Cardiac fibroblast (primary cell): ENCODE measurements at regions not wholly inside any gene's neighbourhood (a gene's known extent, or its start where the extent isn't known, plus 50 kb on each side); places are given as distances from the start of the nearest gene placed in this dataset.
A peak's percentile ranks its signal among the peaks of the same experiment; 100 is the strongest.
"Not testable (repeated sequence)": the region's sequence is repeated elsewhere in the genome, so short reads cannot be mapped to it uniquely, and the experiment has no call there.

Source experiments
- DNase-seq, 2 donors: peaks; one replicate each; pipeline versions ENCODE4 v3.0.0 to v3.0.0-alpha.2; 2010; ENCODE audit warnings: low read depth in 2 of 2
- H3K4me3 ChIP-seq, 2 donors: replicated peaks in 1 of 2; 1 replicate in 1 of 2; 2 replicates in 1 of 2; pipeline ENCODE4 v1.5.1; 2011; ENCODE audit warnings: low read depth in 2 of 2, low read length in 2 of 2, mild to moderate bottlenecking in 2 of 2, moderate library complexity in 1 of 2
- TF ChIP-seq, protein P1 (sequence below): IDR thresholded peaks from one replicate; pipeline ENCODE4 v1.5.1; 2011; ENCODE audit warnings: low read depth, mild to moderate bottlenecking, low read length, inconsistent platforms

DNA sequence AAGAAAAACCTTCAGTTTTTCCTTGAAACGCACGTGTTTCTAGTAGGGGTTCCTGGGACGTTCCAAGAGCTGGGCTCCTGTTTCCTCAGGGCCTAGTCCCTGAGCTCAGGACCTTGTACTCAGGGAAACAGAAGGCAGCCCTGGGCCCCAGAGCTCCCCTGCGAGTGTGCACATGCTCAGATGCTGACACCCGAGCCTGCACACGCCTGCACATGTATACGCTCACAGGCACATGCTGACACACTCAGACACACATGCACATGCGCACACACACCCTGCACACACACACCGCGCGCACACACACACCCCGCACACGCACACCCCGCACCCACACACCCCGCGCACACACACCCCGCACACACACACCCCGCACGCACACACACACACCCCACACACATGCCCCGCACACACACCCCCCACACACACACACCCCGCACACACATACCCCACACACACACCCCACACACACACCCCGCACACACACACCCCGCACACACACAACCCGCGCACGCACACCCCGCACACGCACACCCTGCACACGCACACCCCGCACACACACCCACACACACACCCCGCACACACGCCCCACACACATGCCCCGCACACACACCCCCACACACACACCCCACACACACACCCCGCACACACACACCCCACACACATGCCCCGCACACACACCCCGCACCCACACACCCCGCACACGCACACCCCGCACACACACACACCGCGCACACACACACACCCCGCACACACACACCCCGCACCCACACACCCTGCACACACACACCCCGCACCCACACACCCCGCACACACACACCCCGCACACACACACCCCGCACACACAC lies 52.2 kb downstream of the CALML3 start:
- DNase-seq: no peak
- TF ChIP-seq, protein P1, sequence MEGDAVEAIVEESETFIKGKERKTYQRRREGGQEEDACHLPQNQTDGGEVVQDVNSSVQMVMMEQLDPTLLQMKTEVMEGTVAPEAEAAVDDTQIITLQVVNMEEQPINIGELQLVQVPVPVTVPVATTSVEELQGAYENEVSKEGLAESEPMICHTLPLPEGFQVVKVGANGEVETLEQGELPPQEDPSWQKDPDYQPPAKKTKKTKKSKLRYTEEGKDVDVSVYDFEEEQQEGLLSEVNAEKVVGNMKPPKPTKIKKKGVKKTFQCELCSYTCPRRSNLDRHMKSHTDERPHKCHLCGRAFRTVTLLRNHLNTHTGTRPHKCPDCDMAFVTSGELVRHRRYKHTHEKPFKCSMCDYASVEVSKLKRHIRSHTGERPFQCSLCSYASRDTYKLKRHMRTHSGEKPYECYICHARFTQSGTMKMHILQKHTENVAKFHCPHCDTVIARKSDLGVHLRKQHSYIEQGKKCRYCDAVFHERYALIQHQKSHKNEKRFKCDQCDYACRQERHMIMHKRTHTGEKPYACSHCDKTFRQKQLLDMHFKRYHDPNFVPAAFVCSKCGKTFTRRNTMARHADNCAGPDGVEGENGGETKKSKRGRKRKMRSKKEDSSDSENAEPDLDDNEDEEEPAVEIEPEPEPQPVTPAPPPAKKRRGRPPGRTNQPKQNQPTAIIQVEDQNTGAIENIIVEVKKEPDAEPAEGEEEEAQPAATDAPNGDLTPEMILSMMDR: no peak
- H3K4me3 ChIP-seq: no peak overlapping the region

DNA sequence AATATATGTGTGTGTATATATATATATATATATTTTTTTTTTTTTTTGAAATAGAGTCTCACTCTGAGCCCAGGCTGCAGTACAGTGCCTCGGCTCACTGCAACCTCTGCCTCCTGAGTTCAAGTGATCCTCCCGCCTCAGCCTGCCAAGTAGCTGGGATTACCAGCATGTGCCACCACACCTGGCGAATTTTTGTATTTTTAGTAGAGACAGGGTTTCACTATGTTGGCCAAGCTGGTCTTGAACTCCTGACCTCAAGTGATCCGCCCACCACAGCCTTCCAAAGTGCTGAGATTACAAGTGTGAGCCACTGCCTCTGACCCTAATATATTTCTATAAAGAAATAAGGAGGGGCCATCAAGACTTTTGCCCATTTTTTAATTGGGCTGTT lies 55.3 kb downstream of the CALML3 start:
- not testable (repeated sequence) for DNase-seq, H3K4me3 ChIP-seq

DNA sequence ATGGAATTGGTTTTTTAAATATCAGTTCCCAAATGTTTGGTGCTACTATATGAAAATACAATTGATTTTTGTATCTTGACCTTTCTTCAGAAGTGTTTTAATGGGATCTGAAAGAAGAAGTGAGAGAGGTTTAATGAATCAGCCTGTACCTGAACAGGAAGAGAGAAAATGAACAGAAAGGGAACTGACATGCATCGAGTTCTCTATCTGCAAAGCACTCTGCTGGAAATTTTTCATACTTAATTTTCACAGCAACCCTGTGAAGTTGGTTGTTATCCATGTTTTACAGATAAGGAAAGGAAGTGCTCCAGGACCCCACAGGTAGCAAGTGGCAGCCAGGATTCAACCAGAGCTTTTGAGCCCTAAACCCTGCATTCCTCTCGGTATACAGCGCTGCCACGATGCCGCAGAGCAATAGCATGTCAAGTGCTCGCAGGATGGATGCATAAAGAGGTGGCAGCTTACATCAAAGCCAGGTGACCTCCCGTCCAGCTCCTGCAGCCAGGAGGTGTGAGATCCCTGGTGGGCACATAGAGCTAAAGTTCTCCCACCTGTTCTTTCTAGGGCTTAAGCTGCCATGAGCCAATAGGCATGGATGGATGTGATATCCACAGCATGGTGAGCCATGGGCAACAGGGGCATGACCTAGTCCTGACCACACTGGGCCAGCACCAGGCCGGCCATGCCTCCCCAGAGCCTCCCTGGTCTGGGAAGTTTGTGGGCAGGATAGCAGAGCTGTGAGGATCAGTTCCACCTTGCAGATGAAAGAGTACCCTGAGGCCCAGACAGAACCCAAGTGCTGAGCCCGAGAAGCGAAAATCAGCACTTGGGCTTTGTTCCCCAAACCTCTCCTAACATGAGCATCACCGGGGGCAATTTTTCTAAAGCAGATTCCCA lies 57.2 kb downstream of the CALML3 start:
- no peak for DNase-seq
- TF ChIP-seq, protein P1: no peak
- H3K4me3 ChIP-seq: no peak overlapping the region

DNA sequence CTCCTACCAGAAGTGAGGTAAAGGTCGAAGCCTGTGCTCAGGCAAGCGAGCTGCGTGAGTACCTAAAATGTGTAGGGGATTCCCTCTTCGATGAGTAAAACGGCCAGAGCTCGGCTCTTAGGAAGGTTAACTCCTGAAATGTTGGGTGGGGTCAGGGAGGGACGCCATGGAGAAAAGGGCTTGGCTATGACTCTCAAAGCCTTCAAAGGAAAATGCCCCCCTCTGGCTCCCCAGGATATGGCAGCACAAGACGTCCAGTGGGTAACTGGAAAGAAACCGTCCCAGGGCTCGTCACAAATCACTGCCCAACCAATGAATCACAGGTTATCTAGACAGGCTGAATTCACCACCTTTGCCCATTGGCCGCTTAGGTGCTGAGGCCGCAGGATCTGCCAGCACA lies 58.0 kb downstream of the CALML3 start:
- no peak for DNase-seq
- TF ChIP-seq, protein P1: no peak
- no peak overlapping the region for H3K4me3 ChIP-seq

DNA sequence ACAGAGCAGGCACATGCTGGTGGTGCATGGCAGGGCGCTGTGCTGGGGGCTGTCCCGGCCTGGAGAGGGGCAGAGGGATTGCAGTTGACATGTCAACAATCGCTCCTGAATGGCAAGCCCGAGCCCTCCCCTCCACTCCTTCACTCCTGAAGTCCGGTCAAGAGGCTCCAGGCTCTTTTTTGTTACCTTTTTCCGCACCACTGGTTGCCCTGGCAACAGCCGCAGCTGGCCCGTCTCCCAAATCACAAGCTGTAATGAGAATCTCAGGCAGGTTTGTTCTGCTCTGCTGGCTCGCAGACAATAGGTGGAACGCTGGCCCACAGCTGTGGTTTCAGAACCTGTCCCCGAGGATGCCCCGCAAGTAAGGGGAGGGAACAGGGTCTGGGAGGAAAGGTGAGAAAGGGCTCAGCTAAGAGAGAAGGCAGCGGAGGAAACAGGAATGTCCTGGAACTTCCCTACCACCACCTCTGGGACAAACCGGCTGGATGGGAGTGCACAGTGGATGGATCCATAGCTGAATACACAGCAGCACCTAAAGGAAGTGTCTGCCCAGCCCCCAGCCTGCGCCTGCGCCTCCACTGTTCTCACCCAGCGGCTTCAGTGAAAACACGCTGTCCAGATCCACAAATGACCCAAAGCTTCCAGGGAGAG lies 58.9 kb downstream of the CALML3 start:
- no peak overlapping the region for H3K4me3 ChIP-seq
- TF ChIP-seq, protein P1: no peak
- DNase-seq: peak; percentile 41 to 45

DNA sequence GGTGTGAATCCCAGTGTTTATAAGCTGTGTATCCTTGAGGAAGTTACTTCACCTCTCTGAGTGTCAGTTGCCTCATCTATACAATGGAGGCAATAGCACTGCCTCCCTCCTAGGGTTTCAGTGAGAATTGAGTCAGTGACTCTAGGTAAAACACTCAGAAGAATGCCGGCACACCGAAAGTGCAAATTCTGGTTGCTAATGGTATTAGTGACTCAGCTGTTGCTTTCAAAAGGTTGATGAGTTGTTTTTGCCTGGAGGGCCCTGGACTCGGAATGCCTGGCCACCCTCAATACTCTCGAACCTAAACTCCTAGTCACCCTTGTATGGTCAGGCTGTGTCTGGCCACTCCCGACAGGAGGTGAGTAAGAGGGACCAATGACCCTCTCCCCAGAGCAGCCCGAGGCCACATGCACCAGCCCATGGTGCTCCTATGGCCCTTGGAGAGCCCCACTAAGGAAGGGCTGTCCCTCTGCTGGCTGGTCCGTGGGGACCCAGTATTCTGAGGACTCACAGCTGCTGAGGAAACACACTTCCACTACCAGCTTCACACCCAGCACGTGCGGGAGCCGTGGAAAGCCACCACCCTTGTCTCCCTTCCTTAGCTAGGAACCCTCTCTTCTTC lies 60.2 kb downstream of the CALML3 start:
- H3K4me3 ChIP-seq: no peak overlapping the region
- TF ChIP-seq, protein P1: no peak
- peak; percentile 33 to 85 for DNase-seq
